ENCODE measurements at regions not wholly inside any gene's neighbourhood (a gene's known extent, or its start where the extent isn't known, plus 50 kb on each side); places are given as distances from the start of the nearest gene placed in this dataset.

- TF ChIP-seq CTCF (IDR thresholded peaks at IDR 0.05): no peak
- no peak overlapping the region for H3K4me3 ChIP-seq
- H3K4me1 ChIP-seq: no peaks in the 10 kb centered on the region
- intact Hi-C loops (cut with DNase I): no loop called here
- H3K9me3 ChIP-seq: no peaks in the 10 kb centered on the region
- H3K27ac ChIP-seq: no peak overlapping the region
- H3K36me3 ChIP-seq: no peaks in the 10 kb centered on the region
- ATAC-seq: no peak
- peaks cover 0 to 88% (median 0%) of the 10 kb centered on the region in 7 donors for H3K27me3 ChIP-seq
- no peak for DNase-seq
These were observed 146.3 kb upstream of the CHRDL1 start for GRCh38 chrX:110941906-110942305.

GRCh38 chrX:110938977-110939732, 143.5 kb upstream of the CHRDL1 start:
- intact Hi-C loops (cut with DNase I): loop anchor here in 1 of 10 donors (10.0 kb wide), 1 partner anchor 56 kb away; no protein-coding TSS in a partner anchor

GRCh38 chrX:110924871-110925270, 129.3 kb upstream of the CHRDL1 start:
- peaks cover 0 to 48% (median 0%) of the 10 kb centered on the region in 7 donors for H3K27me3 ChIP-seq

More at GRCh38 chrX:110938977-110939732, 143.5 kb upstream of the CHRDL1 start:
- Histone ChIP-seq H3K4me1 (no peaks in the 10 kb centered on the region), H3K4me3 (no peak overlapping the region), H3K27me3 (peaks cover 0 to 85% (median 0%) of the 10 kb centered on the region in 7 donors), H3K36me3 (no peaks in the 10 kb centered on the region), H3K27ac (no peak overlapping the region), H3K9me3 (no peaks in the 10 kb centered on the region)
- ATAC-seq (no peak), DNase-seq (no peak)
- WGBS, 2 donors: 67 to 74% methylated on average over 3 of the region's 3 CpGs
- no peak for TF ChIP-seq CTCF (IDR thresholded peaks at IDR 0.05)

GRCh38 chrX:110920991-110921390, 125.4 kb upstream of the CHRDL1 start:
- WGBS, 2 donors: 50 to 62% methylated on average over 3 of the region's 3 CpGs
- Histone ChIP-seq H3K9me3 (no peaks in the 10 kb centered on the region), H3K36me3 (no peaks in the 10 kb centered on the region), H3K27ac (no peak overlapping the region), H3K27me3 (peaks cover 0 to 45% (median 0%) of the 10 kb centered on the region in 7 donors), H3K4me3 (no peak overlapping the region), H3K4me1 (no peaks in the 10 kb centered on the region)
- intact Hi-C loops (cut with DNase I): no loop called here
- ATAC-seq: no peak
- DNase-seq: no peak
- TF ChIP-seq CTCF (IDR thresholded peaks at IDR 0.05): no peak

More at GRCh38 chrX:110924871-110925270, 129.3 kb upstream of the CHRDL1 start:
- Histone ChIP-seq H3K4me1 (no peaks in the 10 kb centered on the region), H3K4me3 (no peak overlapping the region), H3K9me3 (no peaks in the 10 kb centered on the region), H3K27ac (no peak overlapping the region), H3K36me3 (no peaks in the 10 kb centered on the region)
- ATAC-seq (no peak), DNase-seq (no peak)
- TF ChIP-seq CTCF (IDR thresholded peaks at IDR 0.05): no peak
- intact Hi-C loops (cut with DNase I): no loop called here
